LNCaP clone FGC (cell line): ENCODE measurements at regions not wholly inside any gene's neighbourhood (a gene's known extent, or its start where the extent isn't known, plus 50 kb on each side); places are given as distances from the start of the nearest gene placed in this dataset.

ENCODE experiments used
- DNase-seq: peaks from one replicate; pipeline ENCODE4 v3.0.0-alpha.2; 2011; ENCODE audit warnings: low read depth
- H3K4me3 ChIP-seq: 2 replicates; pipeline ENCODE4 v1.5.1; 2011; ENCODE audit warnings: mild to moderate bottlenecking, low read depth, low read length, control low read depth
- TF ChIP-seq, protein P1 (sequence below): IDR thresholded peaks from 2 replicates; pipeline ENCODE4 v1.5.1; 2012; ENCODE audit warnings: mild to moderate bottlenecking; ENCODE audit not compliant: control insufficient read depth, insufficient read depth; ENCODE audit errors: extremely low read depth

DNA sequence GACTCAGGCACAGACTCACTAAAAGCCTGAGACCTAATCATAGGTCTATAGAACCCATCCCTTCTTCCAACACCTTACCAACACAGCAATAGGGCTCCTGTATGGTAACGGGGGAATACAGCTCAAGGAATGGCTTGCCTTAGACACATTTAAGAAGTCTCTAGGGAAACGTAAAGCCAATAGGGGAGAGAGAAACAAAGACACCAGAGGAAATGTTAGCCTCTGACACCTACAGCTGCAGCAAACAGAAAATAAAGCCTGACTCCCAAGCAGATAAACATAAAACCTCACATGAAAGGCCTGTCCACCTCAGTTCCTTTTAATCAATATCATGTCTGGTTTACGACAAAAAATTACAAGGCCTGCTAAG, 51.1 kb upstream of the NCOA1 start:
- no peak overlapping the region for H3K4me3 ChIP-seq
- DNase-seq, result no peak
- TF ChIP-seq, protein P1, sequence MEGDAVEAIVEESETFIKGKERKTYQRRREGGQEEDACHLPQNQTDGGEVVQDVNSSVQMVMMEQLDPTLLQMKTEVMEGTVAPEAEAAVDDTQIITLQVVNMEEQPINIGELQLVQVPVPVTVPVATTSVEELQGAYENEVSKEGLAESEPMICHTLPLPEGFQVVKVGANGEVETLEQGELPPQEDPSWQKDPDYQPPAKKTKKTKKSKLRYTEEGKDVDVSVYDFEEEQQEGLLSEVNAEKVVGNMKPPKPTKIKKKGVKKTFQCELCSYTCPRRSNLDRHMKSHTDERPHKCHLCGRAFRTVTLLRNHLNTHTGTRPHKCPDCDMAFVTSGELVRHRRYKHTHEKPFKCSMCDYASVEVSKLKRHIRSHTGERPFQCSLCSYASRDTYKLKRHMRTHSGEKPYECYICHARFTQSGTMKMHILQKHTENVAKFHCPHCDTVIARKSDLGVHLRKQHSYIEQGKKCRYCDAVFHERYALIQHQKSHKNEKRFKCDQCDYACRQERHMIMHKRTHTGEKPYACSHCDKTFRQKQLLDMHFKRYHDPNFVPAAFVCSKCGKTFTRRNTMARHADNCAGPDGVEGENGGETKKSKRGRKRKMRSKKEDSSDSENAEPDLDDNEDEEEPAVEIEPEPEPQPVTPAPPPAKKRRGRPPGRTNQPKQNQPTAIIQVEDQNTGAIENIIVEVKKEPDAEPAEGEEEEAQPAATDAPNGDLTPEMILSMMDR, result no peak

DNA sequence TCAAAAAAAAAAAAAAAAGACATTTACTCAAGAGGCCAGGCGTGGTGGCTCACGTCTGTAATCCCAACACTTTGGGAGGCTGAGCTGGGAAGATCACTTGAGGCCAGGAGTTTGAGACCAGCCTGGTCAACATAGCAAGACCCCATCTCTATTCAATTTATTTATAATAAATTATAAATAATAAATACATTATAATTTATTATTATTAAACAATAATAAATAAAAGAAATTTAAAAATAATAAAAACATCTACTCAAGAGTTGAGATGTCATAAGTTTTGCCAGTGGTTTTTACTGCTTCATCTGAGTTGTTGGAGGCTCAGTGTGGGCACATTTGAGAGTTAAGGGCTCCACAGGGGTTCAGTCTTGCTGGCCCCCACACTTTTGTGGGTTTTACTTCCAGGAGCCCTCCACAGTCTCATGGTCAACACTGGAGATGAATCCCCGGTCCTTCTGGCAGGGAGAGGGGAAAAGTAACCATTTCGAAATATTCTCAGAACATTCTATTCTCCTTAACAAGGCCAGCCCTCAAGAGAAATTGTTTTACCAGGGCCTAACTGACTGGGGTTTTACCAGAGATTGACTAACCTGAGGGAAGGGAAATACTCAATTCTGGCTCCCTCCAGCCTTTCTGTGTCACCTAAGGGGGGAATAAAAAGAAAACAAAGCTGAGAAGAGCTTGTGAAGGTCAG, 51.6 kb upstream of the NCOA1 start:
- TF ChIP-seq, protein P1, result no peak
- H3K4me3 ChIP-seq, result no peak overlapping the region
- DNase-seq, result no peak

DNA sequence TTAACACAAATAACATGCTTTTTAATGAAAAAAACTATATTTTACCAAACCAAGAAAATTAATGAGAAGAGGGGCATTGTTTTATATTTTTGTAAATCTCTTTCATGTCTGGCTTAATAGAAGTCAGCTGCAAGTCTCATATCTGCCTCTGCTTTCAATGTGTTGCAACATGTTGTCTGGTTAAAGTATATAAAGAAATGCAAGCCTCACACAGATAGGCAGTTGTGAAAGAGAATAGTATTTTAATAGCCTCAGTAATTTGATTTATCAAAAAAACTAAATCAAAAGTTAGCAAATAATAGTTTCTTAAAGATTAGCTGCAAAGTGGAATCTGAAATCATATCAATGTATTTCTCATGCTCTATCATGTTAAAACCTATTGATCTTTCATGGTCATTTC, 52.9 kb upstream of the NCOA1 start:
- DNase-seq, result no peak
- no peak overlapping the region for H3K4me3 ChIP-seq
- TF ChIP-seq, protein P1, result no peak

DNA sequence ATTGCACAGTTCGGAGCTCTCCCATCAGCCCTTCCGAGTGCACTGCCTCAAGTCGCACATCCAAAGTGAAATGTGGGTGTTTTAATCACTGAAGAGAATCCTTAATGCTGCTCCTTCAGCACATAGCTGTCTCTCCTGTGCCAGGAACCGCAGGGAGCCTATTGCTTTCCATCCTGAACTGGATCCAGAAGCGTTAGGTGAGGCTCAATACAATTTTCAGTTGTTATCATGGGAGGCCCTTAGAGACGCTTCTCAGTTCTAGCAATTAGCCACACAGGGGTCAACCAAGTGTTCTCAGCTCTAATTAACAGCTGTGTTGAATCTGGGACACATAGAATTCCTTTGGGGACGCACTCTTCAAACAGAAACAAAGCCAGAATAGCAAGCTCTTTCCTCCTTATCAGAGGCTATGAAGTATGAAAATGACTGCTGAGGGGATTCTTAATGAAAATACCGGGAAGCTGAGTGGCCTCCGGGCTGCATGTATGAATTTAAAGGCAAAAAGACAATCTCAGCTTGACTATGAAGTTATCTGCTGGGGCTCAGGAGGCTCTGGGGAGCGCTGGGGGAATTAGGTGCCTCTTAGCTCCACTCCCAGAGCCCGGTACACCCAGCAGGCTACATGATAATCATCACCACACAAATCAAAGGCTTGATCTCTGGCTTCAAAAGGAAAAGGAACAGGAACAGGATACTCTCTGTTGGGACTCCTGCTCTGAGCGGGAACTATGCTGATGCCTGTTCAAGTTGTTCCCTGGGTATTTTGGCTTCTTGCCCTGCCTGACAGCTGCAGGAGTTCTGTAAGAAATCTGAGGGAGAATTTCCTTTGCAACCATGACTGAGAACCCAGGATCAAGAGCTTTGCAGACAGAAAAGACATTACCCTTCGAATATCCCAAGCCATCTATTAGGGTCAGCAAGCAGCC, 55.4 kb upstream of the NCOA1 start:
- H3K4me3 ChIP-seq, result no peak overlapping the region
- TF ChIP-seq, protein P1, result no peak
- DNase-seq, result peak; percentile 69

DNA sequence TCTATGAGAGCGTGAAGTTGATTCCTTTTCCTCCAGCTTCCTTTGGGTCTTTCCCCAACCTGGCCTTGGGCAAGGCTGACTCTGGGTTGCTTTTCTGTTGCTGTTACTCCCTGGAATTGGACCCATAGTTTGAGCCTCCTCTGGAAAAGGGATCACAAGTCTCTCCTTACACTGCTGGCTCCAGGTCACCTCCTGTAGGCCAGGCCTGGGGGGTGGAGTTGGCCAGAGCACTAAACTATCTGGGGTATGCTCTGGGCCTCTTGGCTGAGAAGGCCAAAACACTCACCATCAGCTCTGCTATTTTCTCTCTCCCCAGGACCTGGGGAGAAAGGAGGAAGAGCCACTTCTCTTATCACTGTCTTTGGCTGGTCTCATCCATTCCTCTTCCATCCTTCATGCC, 56.5 kb upstream of the NCOA1 start:
- DNase-seq, result no peak
- no peak overlapping the region for H3K4me3 ChIP-seq
- TF ChIP-seq, protein P1, result no peak

DNA sequence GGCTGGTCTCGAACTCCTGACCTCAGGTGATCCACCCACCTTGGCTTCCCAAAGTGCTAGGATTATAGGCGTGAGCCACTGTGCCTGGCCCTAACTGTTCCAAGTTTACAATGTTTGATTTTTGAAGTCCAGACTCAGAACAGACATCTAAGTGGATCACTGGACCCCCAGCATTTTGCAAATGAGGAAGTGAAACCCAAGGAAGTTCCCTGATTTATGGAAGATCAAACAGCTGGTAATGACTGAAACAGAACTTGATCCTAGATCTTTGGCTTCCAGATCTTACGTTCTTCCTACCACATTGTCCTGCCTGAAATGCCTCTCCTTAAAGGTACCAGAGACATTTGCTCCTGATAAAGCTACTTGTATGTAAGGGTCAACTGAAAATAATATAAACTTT, 58.3 kb upstream of the NCOA1 start:
- H3K4me3 ChIP-seq, result no peak overlapping the region
- TF ChIP-seq, protein P1, result no peak
- DNase-seq, result no peak
